Stimulated activated CD4-positive, alpha-beta T cell treated with anti-CD3 and anti-CD28 coated beads, Interleukin-15, amount 100 ng/mL, for 48 hours (primary cell): ENCODE measurements at regions not wholly inside any gene's neighbourhood (a gene's known extent, or its start where the extent isn't known, plus 50 kb on each side); places are given as distances from the start of the nearest gene placed in this dataset.
"Not testable (repeated sequence)": the region's sequence is repeated elsewhere in the genome, so short reads cannot be mapped to it uniquely, and the experiment has no call there.

Experiments used
- DNase-seq, 2 donors: peaks; one replicate each; pipeline ENCODE4 v3.0.0-alpha.2; 2020; ENCODE audit warnings: low read depth in 2 of 2

- DNase-seq = no peak
Measured at GRCh38 chr5:44942524-44943001, 133.8 kb downstream of the MRPS30 start.

GRCh38 chr5:44943647-44944046, 134.9 kb downstream of the MRPS30 start:
- no peak for DNase-seq

- DNase-seq = no peak
Measured at GRCh38 chr5:44945743-44946142, 137.0 kb downstream of the MRPS30 start.

GRCh38 chr5:44949687-44950086, 140.9 kb downstream of the MRPS30 start:
- no peak for DNase-seq

- no peak for DNase-seq
Measured at GRCh38 chr5:44951371-44951770, 142.6 kb downstream of the MRPS30 start.

- DNase-seq = no peak
Measured at GRCh38 chr5:44952376-44952775, 143.6 kb downstream of the MRPS30 start.

GRCh38 chr5:44953078-44953477, 144.3 kb downstream of the MRPS30 start:
- DNase-seq = no peak

- DNase-seq = not testable (repeated sequence)
Measured at GRCh38 chr5:44958943-44959454, 150.3 kb downstream of the MRPS30 start.

- DNase-seq = no peak
Measured at GRCh38 chr5:44969825-44970224, 161.1 kb downstream of the MRPS30 start.

- DNase-seq = not testable (repeated sequence)
Measured at GRCh38 chr5:44970963-44971362, 162.2 kb downstream of the MRPS30 start.

GRCh38 chr5:44974813-44975212, 166.1 kb downstream of the MRPS30 start:
- DNase-seq = no peak

GRCh38 chr5:44981708-44982107, 173.0 kb downstream of the MRPS30 start:
- no peak for DNase-seq

GRCh38 chr5:44983006-44983405, 174.3 kb downstream of the MRPS30 start:
- no peak for DNase-seq

- no peak for DNase-seq
Measured at GRCh38 chr5:44987026-44987425, 178.3 kb downstream of the MRPS30 start.

- no peak for DNase-seq
Measured at GRCh38 chr5:44991693-44992092, 182.9 kb downstream of the MRPS30 start.

GRCh38 chr5:44993286-44993685, 184.5 kb downstream of the MRPS30 start:
- DNase-seq = no peak

GRCh38 chr5:44997506-44997905, 188.8 kb downstream of the MRPS30 start:
- no peak for DNase-seq

- not testable (repeated sequence) for DNase-seq
Measured at GRCh38 chr5:45007102-45007501, 198.4 kb downstream of the MRPS30 start.

GRCh38 chr5:45017568-45017967, 208.8 kb downstream of the MRPS30 start:
- no peak for DNase-seq

GRCh38 chr5:45029553-45029952, 220.8 kb downstream of the MRPS30 start:
- DNase-seq = no peak

GRCh38 chr5:45035991-45036390, 227.2 kb downstream of the MRPS30 start:
- DNase-seq = no peak

- DNase-seq = no peak
Measured at GRCh38 chr5:45037927-45038326, 229.2 kb downstream of the MRPS30 start.

GRCh38 chr5:45038366-45038987, 229.7 kb downstream of the MRPS30 start:
- no peak for DNase-seq

GRCh38 chr5:45042283-45042682, 233.5 kb downstream of the MRPS30 start:
- DNase-seq = no peak
